Activated CD4-positive, alpha-beta T cell treated with anti-CD3 and anti-CD28 coated beads, Interleukin-2, Interleukin-6, amounts not matched to agents 100 ng/mL and 50 ng/mL, durations not matched to agents 16 hours and 8 hours (primary cell): ENCODE measurements at regions not wholly inside any gene's neighbourhood (a gene's known extent, or its start where the extent isn't known, plus 50 kb on each side); places are given as distances from the start of the nearest gene placed in this dataset.

Experiments
- DNase-seq: peaks from one replicate; pipeline ENCODE4 v3.0.0-alpha.2; 2020

- DNase-seq: no peak
Observed at GRCh38 chr2:56104962-56105361, 78.8 kb upstream of the CCDC85A start.

GRCh38 chr2:56107502-56108220 lies 76.1 kb upstream of the CCDC85A start:
- no peak for DNase-seq

GRCh38 chr2:56108806-56109205 lies 75.0 kb upstream of the CCDC85A start:
- no peak for DNase-seq

- no peak for DNase-seq
Observed at GRCh38 chr2:56109994-56110393, 73.8 kb upstream of the CCDC85A start.

GRCh38 chr2:56113382-56113975 lies 70.3 kb upstream of the CCDC85A start:
- DNase-seq: no peak

- DNase-seq: no peak
Observed at GRCh38 chr2:56117764-56118163, 66.0 kb upstream of the CCDC85A start.

- DNase-seq: no peak
Observed at GRCh38 chr2:56118474-56118873, 65.3 kb upstream of the CCDC85A start.

- DNase-seq: no peak
Observed at GRCh38 chr2:56121995-56122394, 61.8 kb upstream of the CCDC85A start.

DNA sequence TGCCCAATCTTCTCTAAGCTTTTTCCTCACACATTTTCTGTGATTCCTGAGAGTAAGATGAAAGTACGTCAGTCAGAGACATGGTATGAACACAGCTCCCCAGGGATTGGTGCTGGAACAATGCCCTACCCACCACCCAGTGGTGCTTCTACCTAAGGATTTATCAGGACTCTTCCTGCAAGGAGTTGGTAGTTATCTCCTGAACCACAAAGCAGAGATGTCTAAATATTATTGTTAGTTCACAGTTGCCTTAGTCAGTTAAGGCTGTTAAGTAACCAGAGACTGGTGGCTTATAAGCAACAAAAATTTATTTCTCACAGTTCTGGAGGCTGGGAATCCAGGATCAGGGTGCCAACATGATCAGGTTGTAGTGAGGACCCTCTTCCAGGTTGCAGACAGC lies 60.3 kb upstream of the CCDC85A start:
- DNase-seq: no peak

- DNase-seq: no peak
Observed at GRCh38 chr2:56127010-56127409, 56.8 kb upstream of the CCDC85A start.

GRCh38 chr2:56127463-56128152 lies 56.2 kb upstream of the CCDC85A start:
- DNase-seq: no peak

DNA sequence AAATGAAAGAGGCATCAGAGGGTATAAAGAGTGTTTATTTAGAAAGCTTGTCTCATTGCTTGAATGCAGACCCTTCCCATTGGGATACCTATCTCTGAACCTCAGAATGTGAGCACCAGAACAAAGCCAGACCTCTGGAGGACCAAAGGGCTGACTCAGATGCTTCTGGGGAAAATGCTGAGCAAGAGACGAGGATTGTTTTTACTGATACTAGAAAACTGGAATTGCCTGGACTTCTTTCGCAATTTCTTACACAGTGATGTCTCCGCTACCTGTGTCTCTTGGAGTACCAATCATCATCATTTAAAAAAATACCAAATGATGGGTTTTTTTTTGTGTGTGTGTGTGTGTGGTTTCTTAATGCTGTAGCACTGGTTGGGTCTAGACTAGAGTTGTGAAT lies 55.6 kb upstream of the CCDC85A start:
- DNase-seq: no peak

- DNase-seq: peak; percentile 8
Observed at GRCh38 chr2:56130463-56131070, 53.2 kb upstream of the CCDC85A start.

DNA sequence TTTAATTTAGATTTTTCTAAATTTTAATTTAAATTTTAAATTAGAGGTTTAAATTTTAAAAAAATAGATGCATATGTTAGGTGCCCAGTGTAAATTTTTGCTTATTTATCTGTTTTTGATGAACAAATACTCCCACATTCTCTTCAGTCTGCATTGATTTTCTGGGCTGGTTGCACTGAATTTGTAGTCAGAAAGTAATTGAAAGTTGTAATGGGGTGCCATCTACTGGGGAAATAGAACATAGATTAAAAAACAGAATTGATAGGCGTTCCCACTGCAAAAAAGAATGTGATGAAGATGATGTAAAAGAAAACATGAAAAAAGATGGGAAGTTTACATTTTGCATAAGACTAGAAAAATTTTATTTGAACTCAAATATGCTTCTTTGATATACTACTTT lies 51.7 kb upstream of the CCDC85A start:
- DNase-seq: peak; percentile 27

DNA sequence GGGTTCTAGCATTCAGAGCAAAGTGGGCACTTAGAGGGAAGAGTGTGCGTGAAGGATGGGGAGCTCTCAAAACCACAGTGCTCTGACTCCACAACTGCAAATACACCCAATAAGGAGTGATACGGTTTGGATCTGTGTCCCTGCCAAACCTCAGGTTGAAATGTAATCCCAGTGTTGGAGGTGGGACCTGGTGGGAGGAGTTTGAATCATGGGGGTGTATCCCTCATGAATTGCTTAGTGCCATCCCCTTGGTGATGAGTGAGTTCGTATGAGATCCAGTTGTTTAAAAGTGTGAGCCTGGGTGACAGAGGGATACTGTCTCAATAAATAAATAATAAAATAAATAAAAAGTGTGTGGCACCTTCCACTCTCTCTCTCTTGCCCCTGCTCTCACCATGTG lies 50.3 kb upstream of the CCDC85A start:
- DNase-seq: no peak

DNA sequence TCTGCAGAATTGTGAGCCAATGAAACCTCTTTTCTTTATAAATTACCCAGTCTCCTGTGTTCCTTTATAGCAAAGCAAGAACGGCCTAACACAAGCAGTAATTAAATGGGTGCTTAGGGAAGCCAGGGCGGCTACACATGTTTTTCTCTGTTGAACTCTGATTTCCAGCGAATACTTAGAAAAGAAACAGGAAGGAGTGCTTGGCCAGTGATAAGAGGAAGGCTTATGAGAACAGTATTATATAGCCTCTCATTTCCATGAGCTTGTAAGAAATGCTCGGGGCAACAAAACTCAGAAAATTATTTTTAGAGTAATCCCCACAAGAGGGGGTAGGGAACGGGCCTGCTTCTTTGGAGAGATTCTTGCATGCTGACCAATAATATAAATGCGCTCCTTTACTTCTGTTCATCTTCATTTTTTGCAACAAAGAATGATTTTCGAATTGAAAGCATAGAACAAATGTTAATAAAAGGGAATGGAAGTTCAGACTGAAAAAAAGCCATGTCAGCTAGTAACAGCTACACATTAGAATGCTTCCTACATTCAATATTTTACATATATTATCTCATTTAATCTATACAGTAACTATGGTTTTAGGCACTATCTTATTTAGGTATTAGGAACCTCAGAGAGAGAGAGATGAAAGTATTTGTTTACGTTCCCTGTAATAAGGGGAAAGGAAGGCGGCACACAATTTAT lies 49.7 kb upstream of the CCDC85A start:
- DNase-seq: no peak
